ENCODE measurements at regions not wholly inside any gene's neighbourhood (a gene's known extent, or its start where the extent isn't known, plus 50 kb on each side); places are given as distances from the start of the nearest gene placed in this dataset.
"Not testable (repeated sequence)": the region's sequence is repeated elsewhere in the genome, so short reads cannot be mapped to it uniquely, and the experiment has no call there.

DNA sequence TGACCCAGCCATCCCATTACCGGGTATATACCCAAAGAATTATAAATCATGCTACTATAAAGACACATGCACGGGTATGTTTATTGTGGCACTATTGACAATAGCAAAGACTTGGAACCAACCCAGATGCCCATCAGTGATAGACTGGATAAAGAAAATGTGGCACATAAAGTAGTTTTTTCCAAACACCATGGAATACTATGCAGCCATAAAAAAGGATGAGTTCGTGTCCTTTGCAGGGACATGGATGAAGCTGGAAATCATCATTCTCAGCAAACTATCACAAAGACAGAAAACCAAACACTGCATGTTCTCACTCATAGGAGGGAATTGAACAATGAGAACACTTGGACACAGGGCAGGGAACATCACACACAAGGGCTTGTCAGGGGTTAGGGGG, 1268.9 kb upstream of the NUDT12 start:
- intact Hi-C loops (cut with micrococcal nuclease); H3K27me3 Mint-ChIP-seq: not testable (repeated sequence)
- peaks cover 23% of the 10 kb centered on the region for H3K9me3 Mint-ChIP-seq

DNA sequence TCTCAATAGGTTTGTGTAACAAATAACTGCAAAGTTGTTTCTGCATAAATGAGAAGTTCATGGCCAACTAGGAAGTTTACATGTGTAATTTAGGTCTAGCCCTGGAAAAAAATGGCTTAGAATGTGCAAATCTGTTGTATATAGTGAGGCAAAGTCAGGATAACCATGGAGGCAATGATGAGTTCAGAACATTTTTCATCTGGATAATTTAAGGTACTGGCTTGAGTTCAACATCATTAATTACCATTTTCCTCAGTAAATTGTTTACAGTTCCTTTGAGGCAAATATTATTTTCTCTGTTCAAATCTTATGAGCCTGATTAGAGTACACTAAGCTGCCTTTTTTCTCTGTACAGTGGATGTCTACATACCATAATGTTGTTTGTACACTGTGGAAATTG, 1259.0 kb upstream of the NUDT12 start:
- Mint-ChIP-seq H3K36me3 (ENCODE audit: low read depth) (no peaks in the 10 kb centered on the region), H3K9me3 (no peaks in the 10 kb centered on the region), H3K27me3 (no peaks in the 10 kb centered on the region), H3K27ac (no peak overlapping the region), H3K4me3 (no peak overlapping the region), H3K4me1 (ENCODE audit: low read depth) (no peaks in the 10 kb centered on the region)
- intact Hi-C loops (cut with micrococcal nuclease), result no loop called here

More for the DNA sequence above, 1268.9 kb upstream of the NUDT12 start:
- H3K4me3 Mint-ChIP-seq; H3K36me3 Mint-ChIP-seq (ENCODE audit: low read depth); H3K4me1 Mint-ChIP-seq (ENCODE audit: low read depth); H3K27ac Mint-ChIP-seq: not testable (repeated sequence)

DNA sequence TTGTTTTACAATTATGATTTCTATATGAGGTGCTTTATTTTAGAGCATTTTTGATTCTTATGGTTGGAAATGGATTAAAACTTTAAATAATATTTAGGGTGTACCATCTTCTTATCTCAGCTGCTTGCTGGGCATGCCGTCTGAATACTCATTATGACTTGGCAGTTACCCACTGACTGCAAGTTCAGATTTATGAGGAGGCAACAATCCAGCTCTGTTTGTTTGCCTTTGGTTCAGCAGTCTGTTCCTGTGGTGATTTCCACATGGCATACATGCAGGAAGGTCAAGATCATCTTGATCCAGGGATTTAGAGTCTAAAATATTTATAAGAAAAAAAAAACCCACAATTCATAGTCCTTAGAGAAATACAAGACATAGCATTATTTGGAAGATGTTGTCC, 1254.5 kb upstream of the NUDT12 start:
- H3K27ac Mint-ChIP-seq, result no peak overlapping the region
- intact Hi-C loops (cut with micrococcal nuclease), result no loop called here
- no peaks in the 10 kb centered on the region for H3K27me3 Mint-ChIP-seq
- no peaks in the 10 kb centered on the region for H3K9me3 Mint-ChIP-seq
- H3K4me1 Mint-ChIP-seq (ENCODE audit: low read depth), result no peaks in the 10 kb centered on the region
- H3K36me3 Mint-ChIP-seq (ENCODE audit: low read depth), result no peaks in the 10 kb centered on the region
- H3K4me3 Mint-ChIP-seq, result no peak overlapping the region

DNA sequence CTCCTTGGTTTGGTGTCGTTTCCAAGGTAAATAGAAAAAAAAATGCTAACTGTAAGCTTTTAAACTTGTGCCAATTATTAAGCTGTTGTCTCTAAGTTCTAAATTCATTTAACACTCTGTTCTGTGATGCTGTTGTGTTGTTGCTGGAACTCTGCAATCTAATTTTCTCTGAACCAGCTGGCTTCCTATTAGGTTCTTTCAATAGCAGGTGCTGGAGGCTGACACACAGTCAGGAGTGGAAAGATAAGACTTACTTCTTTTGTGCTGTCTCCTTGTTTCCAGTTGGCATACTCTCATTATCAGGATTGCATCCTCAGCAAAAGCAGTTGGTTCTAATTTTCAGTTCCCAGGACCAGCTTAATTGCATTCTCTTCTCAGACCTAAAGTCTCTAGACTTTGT, 1252.6 kb upstream of the NUDT12 start:
- peaks cover 8% of the 10 kb centered on the region for H3K9me3 Mint-ChIP-seq

DNA sequence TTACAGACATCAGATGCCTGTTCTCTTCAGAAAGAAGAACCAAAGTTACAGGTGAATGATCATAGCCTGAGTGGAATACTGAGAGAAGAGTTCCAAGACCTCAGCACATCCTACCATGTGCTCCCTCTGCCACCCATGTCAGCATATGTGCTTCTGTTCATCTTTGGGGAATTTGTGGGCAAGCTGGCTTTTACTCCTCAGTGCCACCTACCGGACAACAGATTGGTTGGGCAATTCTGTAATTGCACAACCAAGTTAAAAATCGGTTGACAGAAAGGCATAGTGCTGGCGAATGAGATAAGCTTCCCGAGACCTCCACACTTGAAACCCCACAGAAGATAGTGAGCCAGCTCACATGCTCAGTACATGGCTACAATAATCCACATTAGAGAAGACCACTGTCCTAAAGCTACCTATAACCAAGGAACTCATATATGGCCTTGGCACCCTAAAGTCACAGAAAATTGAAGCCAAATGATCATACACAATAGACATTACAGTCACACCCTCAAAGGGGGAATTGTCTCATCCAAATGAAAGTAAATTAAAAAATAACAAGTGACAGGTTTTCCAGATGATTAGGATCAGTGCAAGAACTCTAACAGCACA, 1238.0 kb upstream of the NUDT12 start:
- H3K27ac Mint-ChIP-seq, result no peak overlapping the region
- no peaks in the 10 kb centered on the region for H3K9me3 Mint-ChIP-seq
- H3K4me3 Mint-ChIP-seq, result no peak overlapping the region
- H3K4me1 Mint-ChIP-seq (ENCODE audit: low read depth), result no peaks in the 10 kb centered on the region
- H3K27me3 Mint-ChIP-seq, result no peaks in the 10 kb centered on the region
- no peaks in the 10 kb centered on the region for H3K36me3 Mint-ChIP-seq (ENCODE audit: low read depth)
- intact Hi-C loops (cut with micrococcal nuclease), result no loop called here

More for the DNA sequence above, 1252.6 kb upstream of the NUDT12 start:
- intact Hi-C loops (cut with micrococcal nuclease), result no loop called here
- Mint-ChIP-seq H3K4me1 (ENCODE audit: low read depth) (no peaks in the 10 kb centered on the region), H3K27ac (no peak overlapping the region), H3K4me3 (no peak overlapping the region), H3K27me3 (no peaks in the 10 kb centered on the region), H3K36me3 (ENCODE audit: low read depth) (no peaks in the 10 kb centered on the region)

DNA sequence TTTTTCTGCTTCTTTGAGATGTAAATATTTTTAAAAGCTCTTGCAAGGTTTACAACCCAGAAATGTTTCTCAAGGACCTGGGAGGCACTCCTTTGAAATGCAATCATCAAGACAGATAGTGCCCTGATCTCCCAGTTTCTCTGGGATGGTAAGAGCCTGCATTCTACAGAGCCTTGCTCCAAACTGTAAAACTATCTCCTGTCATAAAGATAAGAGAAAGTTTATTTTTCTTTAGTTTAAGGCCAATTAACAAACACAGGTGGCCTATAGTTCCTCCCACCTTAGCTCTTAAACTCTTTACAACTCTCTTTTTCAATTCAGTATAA, 1231.1 kb upstream of the NUDT12 start:
- intact Hi-C loops (cut with micrococcal nuclease), result no loop called here
- no peaks in the 10 kb centered on the region for H3K9me3 Mint-ChIP-seq
- no peak overlapping the region for H3K4me3 Mint-ChIP-seq
- H3K27me3 Mint-ChIP-seq, result no peaks in the 10 kb centered on the region
- no peaks in the 10 kb centered on the region for H3K36me3 Mint-ChIP-seq (ENCODE audit: low read depth)
- no peaks in the 10 kb centered on the region for H3K4me1 Mint-ChIP-seq (ENCODE audit: low read depth)
- H3K27ac Mint-ChIP-seq, result no peak overlapping the region

DNA sequence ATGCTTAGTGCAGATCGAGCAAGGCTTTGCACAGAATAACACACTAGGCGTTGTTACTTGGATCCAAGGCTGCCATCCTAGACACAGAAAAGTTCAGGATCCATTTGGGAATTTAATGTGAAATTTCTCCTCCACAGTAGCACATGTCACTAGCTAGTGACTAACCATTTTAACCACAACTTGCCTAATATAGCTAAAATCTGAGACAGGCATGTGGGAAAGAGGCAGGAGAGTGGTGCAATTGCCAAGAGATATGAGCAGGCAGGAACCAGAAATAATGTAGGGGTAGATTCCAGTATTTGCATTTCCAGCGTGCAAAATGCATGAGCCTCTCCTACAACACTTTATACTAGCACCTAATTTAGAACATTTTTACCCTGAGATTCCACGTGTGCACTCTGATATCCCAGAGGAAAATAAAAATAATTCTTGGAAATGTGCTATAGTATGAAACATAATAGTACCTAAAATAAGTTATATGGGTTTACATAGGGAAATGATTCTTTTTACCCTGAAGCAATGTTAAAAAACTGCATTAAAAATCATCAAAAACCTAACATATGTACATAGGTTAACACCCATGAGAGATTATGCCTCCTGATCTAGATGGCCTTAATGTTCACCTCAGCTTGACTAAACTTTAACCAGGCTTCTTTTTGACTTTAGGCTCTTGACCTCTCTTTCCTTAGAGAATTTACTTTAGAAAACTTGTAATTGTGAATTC, 1230.6 kb upstream of the NUDT12 start:
- Mint-ChIP-seq H3K27ac (no peak overlapping the region), H3K9me3 (no peaks in the 10 kb centered on the region), H3K4me1 (ENCODE audit: low read depth) (no peaks in the 10 kb centered on the region), H3K36me3 (ENCODE audit: low read depth) (no peaks in the 10 kb centered on the region), H3K4me3 (no peak overlapping the region), H3K27me3 (no peaks in the 10 kb centered on the region)
- intact Hi-C loops (cut with micrococcal nuclease), result no loop called here

DNA sequence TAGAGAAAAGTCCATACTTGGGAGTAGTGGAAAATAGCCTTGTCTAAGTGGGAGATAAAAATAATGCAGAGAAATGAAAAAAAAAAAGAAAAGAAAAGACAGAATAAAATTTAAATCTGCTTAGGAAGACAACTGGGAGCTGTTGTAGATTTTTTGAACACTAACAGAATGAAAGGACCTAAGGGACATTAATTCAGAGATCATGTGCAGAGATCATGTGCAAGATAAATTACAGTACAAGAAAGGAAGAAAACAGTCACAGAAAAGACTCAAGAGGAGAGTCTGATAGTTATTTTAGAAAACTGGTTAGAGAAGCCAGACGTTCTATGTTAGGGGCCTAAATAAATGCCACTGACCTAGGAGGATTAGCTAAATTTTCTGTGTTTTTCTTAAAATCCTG, 1226.8 kb upstream of the NUDT12 start:
- intact Hi-C loops (cut with micrococcal nuclease), result no loop called here
- Mint-ChIP-seq H3K4me1 (ENCODE audit: low read depth) (no peaks in the 10 kb centered on the region), H3K27me3 (no peaks in the 10 kb centered on the region), H3K9me3 (peaks cover 31% of the 10 kb centered on the region), H3K27ac (no peak overlapping the region), H3K36me3 (ENCODE audit: low read depth) (no peaks in the 10 kb centered on the region), H3K4me3 (no peak overlapping the region)

DNA sequence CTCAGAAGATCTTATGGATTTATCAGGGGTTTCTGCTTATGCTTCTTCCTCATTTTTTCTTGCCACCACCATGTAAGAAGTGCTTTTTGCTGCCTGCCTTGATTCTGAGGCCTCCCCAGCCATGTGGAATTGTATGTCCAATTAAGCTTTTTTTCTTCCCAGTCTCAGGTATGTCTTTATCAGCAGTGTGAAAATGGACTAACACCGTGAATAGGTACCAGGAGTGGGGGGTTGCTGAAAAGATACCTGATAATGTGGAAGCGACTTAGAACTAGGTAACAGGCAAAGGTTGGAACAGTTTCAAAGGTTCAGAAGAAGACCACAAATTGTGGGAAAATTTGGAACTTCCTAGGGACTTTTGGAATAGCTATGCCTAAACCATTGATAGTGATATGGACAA, 1222.5 kb upstream of the NUDT12 start:
- intact Hi-C loops (cut with micrococcal nuclease), result no loop called here
- Mint-ChIP-seq H3K27me3 (no peaks in the 10 kb centered on the region), H3K9me3 (peaks cover 31% of the 10 kb centered on the region), H3K27ac (no peak overlapping the region), H3K4me3 (no peak overlapping the region), H3K4me1 (ENCODE audit: low read depth) (no peaks in the 10 kb centered on the region), H3K36me3 (ENCODE audit: low read depth) (no peaks in the 10 kb centered on the region)

DNA sequence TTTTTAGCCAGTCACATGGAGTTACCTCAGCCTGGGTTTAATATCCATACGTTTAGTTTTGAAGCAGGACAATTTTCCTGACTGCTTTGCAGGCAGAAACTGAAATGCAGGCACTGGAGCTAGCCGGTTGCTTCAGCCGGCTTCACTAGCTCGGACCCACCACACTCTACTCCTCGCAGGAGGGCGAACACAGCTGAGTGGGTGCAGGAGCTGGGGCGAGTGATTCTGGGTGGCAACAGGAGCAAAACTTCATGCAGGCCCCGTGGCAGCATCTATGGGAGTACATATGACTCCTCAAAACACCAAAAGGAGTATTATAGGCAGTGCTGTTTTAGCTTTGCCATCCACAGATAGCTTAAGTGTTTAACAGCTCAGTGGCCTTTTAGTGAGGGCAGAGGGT, 1211.8 kb upstream of the NUDT12 start:
- intact Hi-C loops (cut with micrococcal nuclease), result no loop called here
- Mint-ChIP-seq H3K27me3 (no peaks in the 10 kb centered on the region), H3K4me1 (ENCODE audit: low read depth) (no peaks in the 10 kb centered on the region), H3K9me3 (peaks cover 12% of the 10 kb centered on the region), H3K36me3 (ENCODE audit: low read depth) (no peaks in the 10 kb centered on the region), H3K4me3 (no peak overlapping the region), H3K27ac (no peak overlapping the region)

DNA sequence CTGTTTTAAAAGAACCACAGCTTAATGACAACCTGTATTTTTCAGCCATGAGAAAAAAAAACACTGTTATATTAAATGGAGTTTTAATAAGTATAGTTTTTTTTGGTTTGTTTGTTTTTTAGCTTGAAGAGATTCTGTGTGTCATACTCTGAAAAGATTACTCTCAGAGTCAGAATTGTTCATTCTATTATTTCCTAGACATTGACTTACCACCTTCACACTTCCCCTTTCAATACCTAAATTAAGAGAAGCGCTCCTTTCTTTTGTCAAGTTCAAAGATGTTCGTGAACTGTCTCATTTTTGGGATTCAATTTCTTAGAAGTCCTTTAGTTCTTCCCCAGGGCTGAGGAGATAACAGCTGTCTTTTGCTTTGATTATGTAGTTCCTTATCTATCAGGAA, 1201.6 kb upstream of the NUDT12 start:
- Mint-ChIP-seq H3K4me3 (no peak overlapping the region), H3K36me3 (ENCODE audit: low read depth) (no peaks in the 10 kb centered on the region), H3K4me1 (ENCODE audit: low read depth) (no peaks in the 10 kb centered on the region), H3K9me3 (peaks cover 2% of the 10 kb centered on the region), H3K27ac (no peak overlapping the region), H3K27me3 (no peaks in the 10 kb centered on the region)
- intact Hi-C loops (cut with micrococcal nuclease), result no loop called here

DNA sequence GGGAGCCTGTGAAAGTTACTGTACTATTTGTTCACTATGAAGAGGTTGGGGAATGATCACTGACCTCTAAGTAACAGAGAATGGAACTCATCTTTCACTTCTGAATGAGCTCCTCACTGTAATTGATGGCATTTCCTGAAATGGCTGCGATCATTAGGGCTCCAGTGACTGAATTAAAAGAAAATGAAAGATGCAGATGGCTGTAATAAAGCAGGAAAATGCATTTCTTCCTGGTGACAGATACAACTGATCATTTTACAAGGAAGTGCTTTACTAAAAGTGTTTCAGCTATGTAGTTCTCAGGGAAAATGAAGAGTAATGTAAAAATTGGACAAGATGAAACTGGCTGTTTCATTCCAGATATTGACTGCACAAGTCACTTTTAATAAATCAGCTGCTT, 1200.6 kb upstream of the NUDT12 start:
- no peaks in the 10 kb centered on the region for H3K36me3 Mint-ChIP-seq (ENCODE audit: low read depth)
- intact Hi-C loops (cut with micrococcal nuclease), result no loop called here
- no peaks in the 10 kb centered on the region for H3K27me3 Mint-ChIP-seq
- no peak overlapping the region for H3K4me3 Mint-ChIP-seq
- peaks cover 8% of the 10 kb centered on the region for H3K9me3 Mint-ChIP-seq
- no peak overlapping the region for H3K27ac Mint-ChIP-seq
- no peaks in the 10 kb centered on the region for H3K4me1 Mint-ChIP-seq (ENCODE audit: low read depth)

DNA sequence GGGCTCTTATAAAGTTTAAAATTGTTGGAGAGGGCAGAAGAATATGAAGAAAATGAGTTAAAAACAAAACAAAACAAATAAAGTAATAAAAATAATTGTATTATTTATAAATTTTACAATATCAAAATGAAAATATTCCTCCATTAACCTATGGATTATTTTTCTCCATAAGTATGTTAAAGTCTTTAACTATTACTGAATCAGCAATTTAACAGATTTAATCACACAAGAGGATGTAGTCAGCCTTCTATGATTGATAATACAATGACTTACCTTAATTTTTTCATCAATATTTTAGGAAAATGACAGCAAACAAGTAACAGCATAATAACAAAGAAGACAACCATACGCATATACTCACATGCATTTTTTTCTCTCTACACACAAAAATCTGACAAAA, 1195.3 kb upstream of the NUDT12 start:
- intact Hi-C loops (cut with micrococcal nuclease), result no loop called here
- peaks cover 8% of the 10 kb centered on the region for H3K9me3 Mint-ChIP-seq
- no peaks in the 10 kb centered on the region for H3K36me3 Mint-ChIP-seq (ENCODE audit: low read depth)
- no peaks in the 10 kb centered on the region for H3K27me3 Mint-ChIP-seq
- H3K4me1 Mint-ChIP-seq (ENCODE audit: low read depth), result no peaks in the 10 kb centered on the region
- H3K4me3 Mint-ChIP-seq, result no peak overlapping the region
- H3K27ac Mint-ChIP-seq, result no peak overlapping the region

DNA sequence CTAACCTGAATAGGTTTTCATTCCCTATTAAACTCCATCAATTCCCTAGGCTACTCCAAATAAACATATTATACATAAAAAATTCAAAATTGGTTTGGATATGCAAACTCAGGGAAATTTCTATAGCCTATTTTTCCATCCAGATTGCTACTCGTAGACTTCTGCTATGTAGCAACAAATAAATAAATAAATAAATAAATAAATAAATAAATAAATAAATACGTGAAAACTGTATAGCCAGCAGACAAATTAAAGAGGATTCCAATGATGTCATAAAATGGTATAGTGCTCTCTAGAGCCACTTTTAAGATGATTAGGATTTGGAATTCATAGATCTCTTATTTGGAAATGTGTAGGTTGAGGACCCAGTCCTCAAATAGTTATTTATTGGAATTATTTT, 1193.2 kb upstream of the NUDT12 start:
- Mint-ChIP-seq H3K9me3 (peaks cover 8% of the 10 kb centered on the region), H3K36me3 (ENCODE audit: low read depth) (no peaks in the 10 kb centered on the region), H3K4me1 (ENCODE audit: low read depth) (no peaks in the 10 kb centered on the region), H3K4me3 (no peak overlapping the region), H3K27ac (no peak overlapping the region), H3K27me3 (no peaks in the 10 kb centered on the region)
- intact Hi-C loops (cut with micrococcal nuclease), result no loop called here

DNA sequence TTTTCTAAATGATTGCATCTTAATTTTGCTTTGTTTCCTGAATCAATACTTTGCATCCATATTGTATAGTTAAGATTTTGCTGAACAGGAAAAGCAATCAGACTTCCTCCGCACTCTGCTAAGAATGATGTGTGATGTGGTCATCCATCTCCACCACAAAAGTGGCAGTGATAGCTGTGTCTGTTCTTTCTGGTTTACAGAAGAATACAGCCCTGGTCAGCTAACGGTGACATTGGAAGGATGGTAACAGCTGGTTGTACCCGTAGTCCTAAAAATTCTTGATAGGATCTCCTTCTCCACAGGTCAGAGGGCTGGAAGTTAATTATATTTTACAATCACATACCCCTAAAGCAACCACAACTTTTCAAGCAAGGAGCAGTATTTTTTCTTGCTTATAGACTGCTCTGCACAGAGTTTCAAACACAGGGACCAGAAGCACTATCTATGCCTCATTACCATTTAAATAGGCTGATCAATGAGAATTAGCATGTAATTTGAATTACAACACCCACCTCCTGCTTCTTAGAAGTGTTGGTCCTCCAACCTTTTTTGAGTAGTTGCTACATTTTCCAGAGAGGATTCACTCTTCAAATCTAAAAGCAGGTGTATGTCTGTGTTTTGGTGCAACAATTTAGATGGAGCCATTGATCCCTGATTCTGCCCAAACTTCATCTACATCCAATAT, 1191.9 kb upstream of the NUDT12 start:
- no peak overlapping the region for H3K27ac Mint-ChIP-seq
- H3K4me3 Mint-ChIP-seq, result no peak overlapping the region
- no peaks in the 10 kb centered on the region for H3K27me3 Mint-ChIP-seq
- no peaks in the 10 kb centered on the region for H3K36me3 Mint-ChIP-seq (ENCODE audit: low read depth)
- no peaks in the 10 kb centered on the region for H3K4me1 Mint-ChIP-seq (ENCODE audit: low read depth)
- intact Hi-C loops (cut with micrococcal nuclease), result no loop called here
- H3K9me3 Mint-ChIP-seq, result peaks cover 8% of the 10 kb centered on the region
